ENCODE measurements at regions not wholly inside any gene's neighbourhood (a gene's known extent, or its start where the extent isn't known, plus 50 kb on each side); places are given as distances from the start of the nearest gene placed in this dataset.

GRCh38 chr22:22982616-22983015, 87.7 kb upstream of the GNAZ start:
- no peak for DNase-seq (ENCODE audit: low read depth)
- H3K4me3 ChIP-seq (ENCODE audit: low read depth, low read length): no peak overlapping the region
- TF ChIP-seq CTCF (IDR thresholded peaks at IDR 0.05; ENCODE audit: low read depth, low read length, missing control alignments): no peak

GRCh38 chr22:22983123-22983522, 87.2 kb upstream of the GNAZ start:
- H3K4me3 ChIP-seq (ENCODE audit: low read depth, low read length): no peak overlapping the region
- TF ChIP-seq CTCF (IDR thresholded peaks at IDR 0.05; ENCODE audit: low read depth, low read length, missing control alignments): no peak
- DNase-seq (ENCODE audit: low read depth): no peak

- H3K4me3 ChIP-seq (ENCODE audit: low read depth, low read length): no peak overlapping the region
- TF ChIP-seq CTCF (IDR thresholded peaks at IDR 0.05; ENCODE audit: low read depth, low read length, missing control alignments): no peak
- DNase-seq (ENCODE audit: low read depth): no peak
Measured at GRCh38 chr22:22983816-22984215, 86.5 kb upstream of the GNAZ start.

- no peak for DNase-seq (ENCODE audit: low read depth)
- no peak overlapping the region for H3K4me3 ChIP-seq (ENCODE audit: low read depth, low read length)
- TF ChIP-seq CTCF (IDR thresholded peaks at IDR 0.05; ENCODE audit: low read depth, low read length, missing control alignments): no peak
Measured at GRCh38 chr22:22984967-22985366, 85.4 kb upstream of the GNAZ start.

- no peak for TF ChIP-seq CTCF (IDR thresholded peaks at IDR 0.05; ENCODE audit: low read depth, low read length, missing control alignments)
- DNase-seq (ENCODE audit: low read depth): no peak
- no peak overlapping the region for H3K4me3 ChIP-seq (ENCODE audit: low read depth, low read length)
Measured at GRCh38 chr22:22986008-22986407, 84.3 kb upstream of the GNAZ start.

- no peak for TF ChIP-seq CTCF (IDR thresholded peaks at IDR 0.05; ENCODE audit: low read depth, low read length, missing control alignments)
- no peak for DNase-seq (ENCODE audit: low read depth)
Measured at GRCh38 chr22:22986640-22987039, 83.7 kb upstream of the GNAZ start.

GRCh38 chr22:22988150-22988549, 82.2 kb upstream of the GNAZ start:
- DNase-seq (ENCODE audit: low read depth): no peak
- TF ChIP-seq CTCF (IDR thresholded peaks at IDR 0.05; ENCODE audit: low read depth, low read length, missing control alignments): no peak
- no peak overlapping the region for H3K4me3 ChIP-seq (ENCODE audit: low read depth, low read length)

More at GRCh38 chr22:22986640-22987039, 83.7 kb upstream of the GNAZ start:
- H3K4me3 ChIP-seq (ENCODE audit: low read depth, low read length): no peak overlapping the region
